ENCODE measurements at regions not wholly inside any gene's neighbourhood (a gene's known extent, or its start where the extent isn't known, plus 50 kb on each side); places are given as distances from the start of the nearest gene placed in this dataset.
"Not testable (repeated sequence)": the region's sequence is repeated elsewhere in the genome, so short reads cannot be mapped to it uniquely, and the experiment has no call there.

GRCh38 chr12:114829244-114829643 is 145.3 kb upstream of the TBX3 start:
- H3K27me3 Mint-ChIP-seq = peaks cover 26% of the 10 kb centered on the region
- intact Hi-C loops (cut with micrococcal nuclease); H3K9me3 Mint-ChIP-seq; H3K4me3 Mint-ChIP-seq; H3K36me3 Mint-ChIP-seq (ENCODE audit: low read depth); H3K4me1 Mint-ChIP-seq (ENCODE audit: low read depth); H3K27ac Mint-ChIP-seq: not testable (repeated sequence)

GRCh38 chr12:114827461-114827860 is 143.5 kb upstream of the TBX3 start:
- Mint-ChIP-seq H3K27me3 (peaks cover 34% of the 10 kb centered on the region), H3K36me3 (ENCODE audit: low read depth) (no peaks in the 10 kb centered on the region), H3K27ac (no peak overlapping the region), H3K4me3 (no peak overlapping the region), H3K9me3 (no peaks in the 10 kb centered on the region), H3K4me1 (ENCODE audit: low read depth) (no peaks in the 10 kb centered on the region)
- intact Hi-C loops (cut with micrococcal nuclease) = no loop called here

GRCh38 chr12:114826244-114826643 is 142.3 kb upstream of the TBX3 start:
- H3K27ac Mint-ChIP-seq = no peak overlapping the region
- H3K4me1 Mint-ChIP-seq (ENCODE audit: low read depth) = no peaks in the 10 kb centered on the region
- intact Hi-C loops (cut with micrococcal nuclease) = no loop called here
- H3K36me3 Mint-ChIP-seq (ENCODE audit: low read depth) = no peaks in the 10 kb centered on the region
- H3K9me3 Mint-ChIP-seq = no peaks in the 10 kb centered on the region
- H3K4me3 Mint-ChIP-seq = no peak overlapping the region
- peaks cover 40% of the 10 kb centered on the region for H3K27me3 Mint-ChIP-seq

- intact Hi-C loops (cut with micrococcal nuclease) = no loop called here
- Mint-ChIP-seq H3K36me3 (ENCODE audit: low read depth) (no peaks in the 10 kb centered on the region), H3K9me3 (no peaks in the 10 kb centered on the region), H3K27ac (no peak overlapping the region), H3K4me3 (no peak overlapping the region), H3K4me1 (ENCODE audit: low read depth) (peaks cover 8% of the 10 kb centered on the region), H3K27me3 (peaks cover 47% of the 10 kb centered on the region)
Observed at GRCh38 chr12:114823724-114824123, 139.7 kb upstream of the TBX3 start.

- no peaks in the 10 kb centered on the region for H3K36me3 Mint-ChIP-seq (ENCODE audit: low read depth)
- peaks cover 44% of the 10 kb centered on the region for H3K27me3 Mint-ChIP-seq
- intact Hi-C loops (cut with micrococcal nuclease) = no loop called here
- H3K9me3 Mint-ChIP-seq = no peaks in the 10 kb centered on the region
- peaks cover 8% of the 10 kb centered on the region for H3K4me1 Mint-ChIP-seq (ENCODE audit: low read depth)
- H3K27ac Mint-ChIP-seq = no peak overlapping the region
- no peak overlapping the region for H3K4me3 Mint-ChIP-seq
Observed at GRCh38 chr12:114821570-114821969, 137.6 kb upstream of the TBX3 start.

GRCh38 chr12:114820796-114821195 is 136.8 kb upstream of the TBX3 start:
- intact Hi-C loops (cut with micrococcal nuclease) = no loop called here
- Mint-ChIP-seq H3K9me3 (no peaks in the 10 kb centered on the region), H3K27me3 (peaks cover 43% of the 10 kb centered on the region), H3K4me1 (ENCODE audit: low read depth) (peaks cover 8% of the 10 kb centered on the region), H3K4me3 (no peak overlapping the region), H3K27ac (no peak overlapping the region), H3K36me3 (ENCODE audit: low read depth) (no peaks in the 10 kb centered on the region)

- H3K4me3 Mint-ChIP-seq = no peak overlapping the region
- no peaks in the 10 kb centered on the region for H3K36me3 Mint-ChIP-seq (ENCODE audit: low read depth)
- intact Hi-C loops (cut with micrococcal nuclease) = no loop called here
- H3K9me3 Mint-ChIP-seq = no peaks in the 10 kb centered on the region
- H3K27ac Mint-ChIP-seq = no peak overlapping the region
- peaks cover 24% of the 10 kb centered on the region for H3K4me1 Mint-ChIP-seq (ENCODE audit: low read depth)
- H3K27me3 Mint-ChIP-seq = peaks cover 47% of the 10 kb centered on the region
Observed at GRCh38 chr12:114817571-114818425, 133.8 kb upstream of the TBX3 start.

GRCh38 chr12:114815026-114815795 is 131.2 kb upstream of the TBX3 start:
- Mint-ChIP-seq H3K9me3 (no peaks in the 10 kb centered on the region), H3K4me3 (no peak overlapping the region), H3K27me3 (peaks cover 52% of the 10 kb centered on the region), H3K4me1 (ENCODE audit: low read depth) (peaks cover 24% of the 10 kb centered on the region), H3K27ac (no peak overlapping the region), H3K36me3 (ENCODE audit: low read depth) (no peaks in the 10 kb centered on the region)
- intact Hi-C loops (cut with micrococcal nuclease) = no loop called here

- Mint-ChIP-seq H3K27ac (peak overlapping the region; percentile 63), H3K9me3 (no peaks in the 10 kb centered on the region), H3K27me3 (peaks cover 58% of the 10 kb centered on the region), H3K4me1 (ENCODE audit: low read depth) (peaks cover 34% of the 10 kb centered on the region), H3K36me3 (ENCODE audit: low read depth) (no peaks in the 10 kb centered on the region), H3K4me3 (peak overlapping the region; percentile 21)
- intact Hi-C loops (cut with micrococcal nuclease) = no loop called here
Observed at GRCh38 chr12:114812858-114813761, 129.1 kb upstream of the TBX3 start.

- Mint-ChIP-seq H3K4me3 (no peak overlapping the region), H3K4me1 (ENCODE audit: low read depth) (peaks cover 42% of the 10 kb centered on the region), H3K27me3 (peaks cover 56% of the 10 kb centered on the region), H3K36me3 (ENCODE audit: low read depth) (no peaks in the 10 kb centered on the region), H3K9me3 (no peaks in the 10 kb centered on the region), H3K27ac (no peak overlapping the region)
- intact Hi-C loops (cut with micrococcal nuclease) = no loop called here
Observed at GRCh38 chr12:114812384-114812783, 128.4 kb upstream of the TBX3 start.

- Mint-ChIP-seq H3K4me1 (ENCODE audit: low read depth) (peaks cover 57% of the 10 kb centered on the region), H3K4me3 (no peak overlapping the region), H3K27me3 (peaks cover 32% of the 10 kb centered on the region), H3K27ac (peak overlapping the region; percentile 46), H3K9me3 (no peaks in the 10 kb centered on the region), H3K36me3 (ENCODE audit: low read depth) (no peaks in the 10 kb centered on the region)
- intact Hi-C loops (cut with micrococcal nuclease) = no loop called here
Observed at GRCh38 chr12:114809097-114809496, 125.1 kb upstream of the TBX3 start.

- H3K4me3 Mint-ChIP-seq; intact Hi-C loops (cut with micrococcal nuclease): not testable (repeated sequence)
- peaks cover 34% of the 10 kb centered on the region for H3K4me1 Mint-ChIP-seq (ENCODE audit: low read depth)
Observed at GRCh38 chr12:114801381-114801780, 117.4 kb upstream of the TBX3 start.

GRCh38 chr12:114800566-114800965 is 116.6 kb upstream of the TBX3 start:
- H3K27me3 Mint-ChIP-seq; H3K9me3 Mint-ChIP-seq; H3K4me3 Mint-ChIP-seq; H3K27ac Mint-ChIP-seq; H3K36me3 Mint-ChIP-seq (ENCODE audit: low read depth); intact Hi-C loops (cut with micrococcal nuclease): not testable (repeated sequence)
- peaks cover 26% of the 10 kb centered on the region for H3K4me1 Mint-ChIP-seq (ENCODE audit: low read depth)

More at GRCh38 chr12:114801381-114801780, 117.4 kb upstream of the TBX3 start:
- H3K9me3 Mint-ChIP-seq; H3K36me3 Mint-ChIP-seq (ENCODE audit: low read depth); H3K27me3 Mint-ChIP-seq; H3K27ac Mint-ChIP-seq: not testable (repeated sequence)

Data from dendritic cell treated with granulocyte-macrophage colony-stimulating factor and Interleukin-4, amounts not matched to agents 40 ng/mL and 50 ng/mL, for 4 days (primary cell).